AG04449 (cell line): ENCODE measurements at regions not wholly inside any gene's neighbourhood (a gene's known extent, or its start where the extent isn't known, plus 50 kb on each side); places are given as distances from the start of the nearest gene placed in this dataset.

Experiments
- CTCF ChIA-PET: fragments of 350-600 bp; formaldehyde crosslinking; extraction: SDS; loops from one replicate; lab custom pipeline; 2021; ENCODE audit warnings: antibody characterized with exemption; lab: Yijun Ruan, JAX
- POLR2A ChIA-PET: fragments of 400-600, 350-600 bp; formaldehyde crosslinking; extraction: SDS; loops from one replicate; lab custom pipeline; 2020; ENCODE audit warnings: antibody characterized with exemption, inconsistent platforms; lab: Yijun Ruan, JAX
- DNase-seq: peaks from one replicate; pipeline ENCODE4 v3.0.0-alpha.2; 2010; ENCODE audit warnings: low read depth, low spot score
- H3K4me3 ChIP-seq: 2 replicates; pipeline ENCODE4 v1.5.1; 2011; ENCODE audit warnings: low read depth, mild to moderate bottlenecking, control low read depth, low read length
- TF ChIP-seq, protein P1 (sequence below): IDR thresholded peaks from one replicate; pipeline ENCODE4 v1.5.1; 2011; ENCODE audit warnings: mild to moderate bottlenecking, moderate library complexity, low read length, control low read depth, inconsistent platforms; ENCODE audit not compliant: insufficient read depth; ENCODE audit errors: missing control alignments

DNA sequence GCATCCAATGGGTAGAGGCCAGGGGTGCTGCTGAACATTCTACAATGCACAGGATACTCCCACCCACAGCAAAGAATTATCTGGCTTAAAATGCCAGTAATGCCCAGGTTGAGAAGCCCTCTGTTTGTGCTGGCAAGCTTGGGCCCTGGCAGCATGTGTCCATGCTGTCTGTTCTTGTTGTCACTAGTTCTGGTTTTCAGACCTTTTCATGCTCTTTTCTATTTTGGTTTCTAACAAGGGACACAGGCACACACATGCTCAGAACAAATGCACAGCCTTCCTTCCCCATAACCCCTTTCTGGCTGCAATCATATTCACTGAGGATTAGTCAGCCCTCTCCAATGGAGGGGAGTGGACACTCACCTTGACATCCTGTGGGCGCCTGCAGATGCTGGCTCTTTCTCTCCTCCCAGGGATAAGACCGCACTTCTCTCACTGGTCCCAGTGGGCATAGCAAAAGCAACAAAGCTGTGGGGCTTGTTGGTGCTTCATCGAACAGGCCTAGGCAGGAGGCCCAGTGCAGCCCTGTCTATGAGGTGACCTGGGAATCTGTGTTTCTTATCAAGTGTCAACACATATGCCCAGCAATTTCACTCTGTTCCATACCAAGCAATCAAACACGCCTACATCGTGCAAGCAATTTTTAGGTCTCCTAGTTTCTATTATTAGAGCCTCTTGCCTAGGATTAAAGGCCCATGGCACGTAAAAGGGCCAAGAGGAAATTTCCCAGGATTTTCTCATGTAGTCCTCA lies 271.1 kb upstream of the CCL2 start:
- ChIA-PET CTCF (no interaction called here), POLR2A (no interaction called here)
- no peak overlapping the region for H3K4me3 ChIP-seq
- no peak for DNase-seq
- TF ChIP-seq, protein P1, sequence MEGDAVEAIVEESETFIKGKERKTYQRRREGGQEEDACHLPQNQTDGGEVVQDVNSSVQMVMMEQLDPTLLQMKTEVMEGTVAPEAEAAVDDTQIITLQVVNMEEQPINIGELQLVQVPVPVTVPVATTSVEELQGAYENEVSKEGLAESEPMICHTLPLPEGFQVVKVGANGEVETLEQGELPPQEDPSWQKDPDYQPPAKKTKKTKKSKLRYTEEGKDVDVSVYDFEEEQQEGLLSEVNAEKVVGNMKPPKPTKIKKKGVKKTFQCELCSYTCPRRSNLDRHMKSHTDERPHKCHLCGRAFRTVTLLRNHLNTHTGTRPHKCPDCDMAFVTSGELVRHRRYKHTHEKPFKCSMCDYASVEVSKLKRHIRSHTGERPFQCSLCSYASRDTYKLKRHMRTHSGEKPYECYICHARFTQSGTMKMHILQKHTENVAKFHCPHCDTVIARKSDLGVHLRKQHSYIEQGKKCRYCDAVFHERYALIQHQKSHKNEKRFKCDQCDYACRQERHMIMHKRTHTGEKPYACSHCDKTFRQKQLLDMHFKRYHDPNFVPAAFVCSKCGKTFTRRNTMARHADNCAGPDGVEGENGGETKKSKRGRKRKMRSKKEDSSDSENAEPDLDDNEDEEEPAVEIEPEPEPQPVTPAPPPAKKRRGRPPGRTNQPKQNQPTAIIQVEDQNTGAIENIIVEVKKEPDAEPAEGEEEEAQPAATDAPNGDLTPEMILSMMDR, result no peak

DNA sequence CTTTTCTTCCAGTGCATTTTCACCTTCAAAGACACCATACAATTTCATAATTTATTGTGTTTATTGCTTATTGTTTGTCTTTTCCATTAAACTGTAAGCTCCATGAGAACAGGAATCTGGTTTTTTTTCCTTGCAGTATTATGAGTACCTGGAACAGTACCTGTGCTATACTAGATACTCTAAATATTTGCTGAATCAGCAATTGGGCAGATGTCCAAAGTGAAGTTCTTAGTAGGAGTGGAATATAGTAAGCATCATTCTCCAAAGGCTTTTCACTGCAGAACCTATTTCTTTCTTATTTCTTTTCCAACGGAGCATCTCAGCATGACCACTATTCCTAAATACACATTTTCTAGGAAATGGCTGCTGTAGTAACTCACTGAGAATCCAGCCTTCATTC lies 269.0 kb upstream of the CCL2 start:
- DNase-seq, result no peak
- POLR2A ChIA-PET, result no interaction called here
- no peak overlapping the region for H3K4me3 ChIP-seq
- TF ChIP-seq, protein P1, result no peak
- CTCF ChIA-PET, result no interaction called here

DNA sequence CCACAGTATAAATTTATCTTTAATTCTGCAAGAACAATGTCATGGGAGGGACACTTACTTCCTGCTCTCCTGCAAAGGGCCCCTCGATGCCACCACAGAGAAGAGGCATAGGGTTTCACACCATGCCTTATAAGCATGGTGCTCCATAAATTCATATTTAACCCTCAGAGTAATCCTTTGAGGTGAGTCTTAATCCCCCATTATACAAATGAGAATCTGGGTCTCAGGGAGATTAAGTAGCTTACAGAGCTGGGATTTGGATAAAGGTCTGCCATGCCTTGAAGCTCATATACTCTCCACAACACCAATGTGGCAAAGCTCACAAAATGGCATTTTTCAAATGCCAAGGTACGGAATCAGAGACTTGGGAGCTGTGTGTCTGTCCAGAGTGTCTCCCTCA lies 268.5 kb upstream of the CCL2 start:
- CTCF ChIA-PET, result no interaction called here
- H3K4me3 ChIP-seq, result no peak overlapping the region
- TF ChIP-seq, protein P1, result no peak
- POLR2A ChIA-PET, result no interaction called here
- no peak for DNase-seq

DNA sequence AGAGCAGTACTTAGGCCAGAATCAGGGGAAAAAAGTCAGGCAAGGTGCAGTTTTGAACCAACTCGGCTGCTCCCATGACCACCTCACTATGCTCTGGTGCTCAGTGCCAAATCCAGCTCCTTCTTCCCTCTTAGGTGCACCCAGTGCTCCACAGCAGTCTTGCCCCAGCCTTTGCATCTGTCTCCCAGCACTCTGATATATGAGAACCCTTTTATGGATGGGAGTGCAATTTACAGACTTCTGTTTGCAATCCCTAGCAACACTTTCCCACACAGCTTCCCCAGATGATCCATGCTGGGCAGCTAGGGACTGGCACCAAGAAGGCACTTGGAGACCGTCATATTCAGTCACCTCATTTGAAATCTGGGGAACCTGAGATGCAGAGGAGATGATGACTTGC lies 267.9 kb upstream of the CCL2 start:
- CTCF ChIA-PET, result no interaction called here
- no peak for DNase-seq
- POLR2A ChIA-PET, result no interaction called here
- TF ChIP-seq, protein P1, result no peak
- H3K4me3 ChIP-seq, result no peak overlapping the region

DNA sequence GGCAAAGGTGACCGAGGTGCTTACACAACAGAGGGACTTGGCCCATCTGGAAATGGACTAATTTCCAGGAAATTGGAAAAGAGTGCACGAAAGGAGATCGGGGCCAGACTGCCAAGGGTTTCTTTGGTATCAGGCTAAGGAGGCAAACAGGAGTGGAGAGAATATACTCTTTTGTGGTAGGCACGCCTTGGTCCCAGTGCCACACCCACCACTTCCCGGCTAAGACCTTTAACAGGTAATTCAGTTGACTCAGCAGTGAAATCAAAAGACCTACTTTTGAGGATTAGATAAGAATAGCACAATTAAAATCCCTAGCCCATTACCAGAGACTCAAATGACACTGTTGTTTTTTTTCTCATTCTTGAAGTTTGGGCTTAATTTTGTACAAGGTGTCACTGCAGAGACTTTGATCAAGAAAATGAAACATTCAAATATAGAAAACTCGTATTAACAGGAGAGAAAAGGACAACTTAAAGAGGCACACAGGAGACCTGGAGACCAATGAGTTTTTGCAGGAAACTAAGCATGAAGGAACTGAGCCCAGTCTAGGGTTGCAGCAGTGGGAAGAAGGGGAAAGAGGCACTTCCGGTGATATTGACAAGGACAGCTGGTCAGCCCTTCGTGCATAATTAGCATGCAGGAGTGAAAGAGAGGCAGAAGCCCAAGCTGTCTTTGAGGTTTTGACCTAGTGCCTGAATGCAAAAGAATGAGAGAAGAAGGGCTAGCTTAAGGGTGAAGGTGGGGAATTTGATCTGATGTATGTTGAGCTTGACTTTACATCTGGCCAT lies 265.5 kb upstream of the CCL2 start:
- no peak for DNase-seq
- ChIA-PET CTCF (no interaction called here), POLR2A (no interaction called here)
- TF ChIP-seq, protein P1, result no peak
- no peak overlapping the region for H3K4me3 ChIP-seq

DNA sequence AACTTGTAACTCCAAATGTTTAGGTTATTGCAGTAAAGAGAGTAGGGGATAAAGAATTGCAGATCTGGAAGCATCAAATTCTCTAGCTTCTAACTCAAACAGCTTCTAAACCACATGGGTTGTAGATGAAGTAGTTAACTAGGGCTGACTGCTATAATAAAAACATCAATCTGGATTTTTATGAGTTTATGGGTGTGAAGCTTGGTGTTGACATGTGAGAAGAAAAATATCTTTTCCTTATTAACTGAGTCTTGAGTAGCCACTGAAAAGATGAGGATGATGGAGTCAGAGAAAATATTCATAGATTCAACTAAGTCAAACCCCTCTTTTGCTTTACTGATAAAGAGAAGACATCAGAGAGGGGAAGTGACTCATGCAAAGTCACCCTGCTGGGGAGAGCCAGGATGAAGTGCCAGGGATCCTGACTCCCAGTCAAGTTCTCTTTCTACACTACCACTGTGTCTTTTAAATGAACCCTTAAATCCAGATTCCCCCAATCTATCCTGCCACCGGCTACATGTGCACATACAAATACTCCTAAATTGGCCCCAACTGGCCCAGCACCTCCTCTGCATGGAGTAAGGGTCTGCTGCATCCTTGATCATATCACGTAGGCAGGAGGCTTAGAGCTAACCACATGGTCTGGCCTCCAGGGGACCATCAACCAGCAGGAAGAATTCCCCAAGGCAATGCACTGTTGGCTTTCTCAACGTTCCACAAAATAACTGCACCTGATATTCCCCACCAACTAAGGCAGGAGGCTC lies 264.0 kb upstream of the CCL2 start:
- ChIA-PET CTCF (no interaction called here), POLR2A (no interaction called here)
- no peak overlapping the region for H3K4me3 ChIP-seq
- DNase-seq, result no peak
- TF ChIP-seq, protein P1, result no peak
